GM23248 (cell line): ENCODE measurements at regions not wholly inside any gene's neighbourhood (a gene's known extent, or its start where the extent isn't known, plus 50 kb on each side); places are given as distances from the start of the nearest gene placed in this dataset.

ENCODE experiments used
- DNase-seq: peaks from one replicate; pipeline ENCODE4 v3.0.0-alpha.2; 2015
- H2AFZ ChIP-seq: fragments of 200-600 bp; sonication (generic); 2 replicates; pipeline ENCODE4 v1.6.1; 2016; ENCODE audit warnings: antibody characterized with exemption
- H3F3A ChIP-seq: fragments of 200-600 bp; sonication (generic); 2 replicates; pipeline ENCODE4 v1.6.1; 2016; ENCODE audit warnings: mild to moderate bottlenecking, antibody characterized with exemption, mixed run types; ENCODE audit not compliant: insufficient read depth
- H3K27ac ChIP-seq: fragments of 200-600 bp; sonication (generic); 2 replicates; pipeline ENCODE4 v1.5.1; 2016; ENCODE audit warnings: mild to moderate bottlenecking
- H3K27me3 ChIP-seq: fragments of 200-600 bp; sonication (generic); replicated peaks from 2 replicates; pipeline ENCODE4 v1.6.1; 2016; ENCODE audit warnings: mild to moderate bottlenecking; ENCODE audit not compliant: insufficient read depth
- H3K36me3 ChIP-seq: fragments of 200-600 bp; sonication (generic); 2 replicates; pipeline ENCODE4 v1.6.1; 2016; ENCODE audit warnings: low read depth, mild to moderate bottlenecking
- H3K4me1 ChIP-seq: fragments of 200-600 bp; sonication (generic); 2 replicates; pipeline ENCODE4 v1.6.1; 2016; ENCODE audit warnings: mild to moderate bottlenecking; ENCODE audit not compliant: insufficient read depth
- H3K4me2 ChIP-seq: fragments of 200-600 bp; sonication (generic); one replicate; pipeline ENCODE4 v1.6.1; 2016; ENCODE audit warnings: mild to moderate bottlenecking; ENCODE audit not compliant: unreplicated experiment
- H3K4me3 ChIP-seq: fragments of 200-600 bp; sonication (generic); 2 replicates; pipeline ENCODE4 v1.5.1; 2016; ENCODE audit warnings: mild to moderate bottlenecking
- H3K79me2 ChIP-seq: fragments of 200-600 bp; sonication (generic); 2 replicates; pipeline ENCODE4 v1.6.1; 2016; ENCODE audit warnings: mild to moderate bottlenecking; ENCODE audit not compliant: insufficient read depth
- H3K9ac ChIP-seq: fragments of 200-600 bp; sonication (generic); 2 replicates; pipeline ENCODE4 v1.6.1; 2016; ENCODE audit warnings: mild to moderate bottlenecking
- H3K9me2 ChIP-seq: fragments of 200-600 bp; sonication (generic); 2 replicates; pipeline ENCODE4 v1.6.1; 2016; ENCODE audit warnings: mixed run types, mild to moderate bottlenecking, moderate library complexity; ENCODE audit not compliant: insufficient read depth
- H3K9me3 ChIP-seq: fragments of 200-600 bp; sonication (generic); one replicate; pipeline ENCODE4 v1.6.1; 2017; ENCODE audit warnings: low read depth
- H4K20me1 ChIP-seq: fragments of 200-600 bp; sonication (generic); 2 replicates; pipeline ENCODE4 v1.6.0; 2016; ENCODE audit not compliant: insufficient read depth
- EZH2 ChIP-seq: fragments of 200-600 bp; sonication (generic); IDR thresholded peaks from 2 replicates; pipeline ENCODE4 v1.6.1; 2018; ENCODE audit warnings: antibody characterized with exemption, mild to moderate bottlenecking; ENCODE audit not compliant: insufficient read depth, poor library complexity, severe bottlenecking
- EZH2phosphoT487 ChIP-seq: fragments of 200-600 bp; sonication (generic); IDR thresholded peaks from 2 replicates; pipeline ENCODE4 v1.6.1; 2018; ENCODE audit warnings: antibody characterized with exemption, moderate library complexity, mild to moderate bottlenecking, low read depth; ENCODE audit not compliant: insufficient read depth
- WGBS, 2 experiments: methylation state at CpG; one replicate each; pipeline ENCODE4 v1.1.6; 2015 to 2017; ENCODE audit warnings: low lambda C conversion rate in 2 of 2, low coverage in 1 of 2; ENCODE audit errors: missing lambda C conversion rate in 2 of 2; 5-methylcytosine and 5-hydroxymethylcytosine counted together
- in situ Hi-C: fragments of 300-500 bp; cut with MboI; formaldehyde crosslinking; loops from 2 replicates; pipeline ENCODE4 v1.15.0; 2020

DNA sequence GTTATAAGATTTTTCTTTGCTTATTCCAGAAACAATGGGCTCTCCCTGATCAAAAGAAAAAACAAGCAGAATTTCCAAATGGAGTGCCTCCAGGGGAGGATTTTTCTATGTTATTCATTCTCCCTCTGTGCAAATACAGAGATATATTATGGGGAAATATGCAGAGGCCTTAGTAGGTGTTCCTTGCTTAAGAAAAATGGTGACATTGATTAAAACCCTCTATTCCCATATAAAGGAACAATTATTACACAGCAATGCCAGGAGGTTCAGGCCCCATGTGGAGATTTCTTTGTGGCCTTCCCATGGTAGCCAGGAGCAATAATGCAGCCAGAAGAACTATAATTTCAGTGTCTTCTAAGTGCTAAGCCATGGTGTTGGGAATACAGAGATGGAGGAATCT, 255.9 kb upstream of the CXCR4 start:
- no peaks in the 10 kb centered on the region for H3F3A ChIP-seq
- no peak for TF ChIP-seq EZH2phosphoT487
- TF ChIP-seq EZH2, result no peak
- no peaks in the 10 kb centered on the region for H3K36me3 ChIP-seq
- in situ Hi-C loops, result no loop called here
- H3K9me2 ChIP-seq, result no peaks in the 10 kb centered on the region
- no peak overlapping the region for H3K4me3 ChIP-seq
- no peak overlapping the region for H3K4me2 ChIP-seq
- H3K27ac ChIP-seq, result no peak overlapping the region
- no peak overlapping the region for H2AFZ ChIP-seq
- no peaks in the 10 kb centered on the region for H4K20me1 ChIP-seq
- no peaks in the 10 kb centered on the region for H3K27me3 ChIP-seq
- H3K79me2 ChIP-seq, result no peaks in the 10 kb centered on the region
- H3K4me1 ChIP-seq, result no peaks in the 10 kb centered on the region; the same call in 1 of the 2 replicates
- H3K9ac ChIP-seq, result no peak overlapping the region
- no peak for DNase-seq
- H3K9me3 ChIP-seq, result no peaks in the 10 kb centered on the region

DNA sequence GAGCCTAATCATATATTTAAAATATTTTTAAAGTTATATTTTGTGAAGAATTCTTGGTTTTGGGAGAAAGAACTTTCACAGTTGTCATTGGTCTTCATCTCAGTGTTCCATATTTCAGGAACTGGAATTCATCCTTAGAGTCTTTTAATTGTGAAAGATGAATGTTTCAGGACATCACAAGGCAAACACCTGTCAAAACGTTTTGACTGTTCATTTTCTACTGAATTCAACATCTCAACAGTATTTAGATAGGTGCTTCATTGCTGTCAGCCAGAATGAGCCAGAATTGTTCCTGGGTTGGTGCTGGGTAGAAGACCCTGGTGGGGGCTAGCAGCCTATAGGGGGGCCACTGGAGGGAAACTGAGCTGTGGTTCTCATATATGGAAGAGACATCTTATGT, 255.1 kb upstream of the CXCR4 start:
- H3K9me3 ChIP-seq, result no peaks in the 10 kb centered on the region
- TF ChIP-seq EZH2 (no peak), EZH2phosphoT487 (no peak)
- no peak overlapping the region for H3K4me3 ChIP-seq
- DNase-seq, result no peak
- H3K79me2 ChIP-seq, result no peaks in the 10 kb centered on the region
- no peaks in the 10 kb centered on the region for H3K27me3 ChIP-seq
- no peak overlapping the region for H3K9ac ChIP-seq
- H4K20me1 ChIP-seq, result no peaks in the 10 kb centered on the region
- 10 to 14% methylated on average over 1 of the region's 1 CpG for WGBS, 2 experiments
- in situ Hi-C loops, result no loop called here
- no peaks in the 10 kb centered on the region for H3K36me3 ChIP-seq
- H2AFZ ChIP-seq, result no peak overlapping the region
- no peaks in the 10 kb centered on the region for H3K9me2 ChIP-seq
- H3K4me1 ChIP-seq, result no peaks in the 10 kb centered on the region; the same call in 1 of the 2 replicates
- no peak overlapping the region for H3K27ac ChIP-seq
- no peak overlapping the region for H3K4me2 ChIP-seq
- H3F3A ChIP-seq, result no peaks in the 10 kb centered on the region

GRCh38 chr2:136363900-136364299, 246.0 kb upstream of the CXCR4 start:
- no peak overlapping the region for H3K9ac ChIP-seq
- no peaks in the 10 kb centered on the region for H3K9me3 ChIP-seq
- no peak overlapping the region for H3K4me3 ChIP-seq
- peak; percentile 4 for DNase-seq
- no peak overlapping the region for H3K4me2 ChIP-seq
- H2AFZ ChIP-seq, result no peak overlapping the region
- H3K79me2 ChIP-seq, result no peaks in the 10 kb centered on the region
- H4K20me1 ChIP-seq, result no peaks in the 10 kb centered on the region
- WGBS, 2 experiments, result 1 to 7% methylated on average over 4 of the region's 4 CpGs
- no peak overlapping the region for H3K27ac ChIP-seq
- in situ Hi-C loops, result no loop called here
- TF ChIP-seq EZH2phosphoT487 (no peak), EZH2 (no peak)
- H3K4me1 ChIP-seq, result no peaks in the 10 kb centered on the region
- no peaks in the 10 kb centered on the region for H3F3A ChIP-seq
- H3K27me3 ChIP-seq, result no peaks in the 10 kb centered on the region; the same call in 1 of the 2 replicates
- no peaks in the 10 kb centered on the region for H3K36me3 ChIP-seq
- H3K9me2 ChIP-seq, result no peaks in the 10 kb centered on the region

DNA sequence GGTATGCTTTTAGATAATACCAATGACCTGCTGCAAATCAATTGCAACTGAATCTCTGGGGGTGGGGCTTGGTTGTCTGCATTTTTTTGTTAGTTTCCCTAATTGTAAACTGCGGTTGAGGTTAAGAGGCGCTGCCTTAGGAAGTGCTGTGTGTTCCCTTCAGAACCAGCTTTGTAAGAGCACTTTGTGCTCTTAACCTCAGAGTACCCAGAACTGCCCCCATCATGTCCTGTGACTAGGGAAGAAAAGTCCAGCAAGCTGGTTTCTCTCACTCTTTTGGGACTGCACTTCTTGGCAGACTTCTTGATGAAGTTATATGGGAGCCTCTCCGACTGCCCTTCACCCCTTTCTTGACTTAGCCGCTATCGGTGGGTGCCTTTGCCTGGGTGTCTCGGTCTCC, 245.5 kb upstream of the CXCR4 start:
- Histone ChIP-seq H3K79me2 (no peaks in the 10 kb centered on the region), H3K36me3 (no peaks in the 10 kb centered on the region), H3F3A (no peaks in the 10 kb centered on the region), H3K27ac (no peak overlapping the region), H4K20me1 (no peaks in the 10 kb centered on the region), H3K4me2 (no peak overlapping the region), H3K27me3 (no peaks in the 10 kb centered on the region; the same call in 1 of the 2 replicates), H2AFZ (no peak overlapping the region), H3K9ac (no peak overlapping the region), H3K4me3 (no peak overlapping the region), H3K4me1 (no peaks in the 10 kb centered on the region), H3K9me3 (no peaks in the 10 kb centered on the region), H3K9me2 (no peaks in the 10 kb centered on the region)
- no peak for TF ChIP-seq EZH2
- 41 to 47% methylated on average over 6 of the region's 6 CpGs for WGBS, 2 experiments
- DNase-seq, result no peak
- in situ Hi-C loops, result no loop called here

DNA sequence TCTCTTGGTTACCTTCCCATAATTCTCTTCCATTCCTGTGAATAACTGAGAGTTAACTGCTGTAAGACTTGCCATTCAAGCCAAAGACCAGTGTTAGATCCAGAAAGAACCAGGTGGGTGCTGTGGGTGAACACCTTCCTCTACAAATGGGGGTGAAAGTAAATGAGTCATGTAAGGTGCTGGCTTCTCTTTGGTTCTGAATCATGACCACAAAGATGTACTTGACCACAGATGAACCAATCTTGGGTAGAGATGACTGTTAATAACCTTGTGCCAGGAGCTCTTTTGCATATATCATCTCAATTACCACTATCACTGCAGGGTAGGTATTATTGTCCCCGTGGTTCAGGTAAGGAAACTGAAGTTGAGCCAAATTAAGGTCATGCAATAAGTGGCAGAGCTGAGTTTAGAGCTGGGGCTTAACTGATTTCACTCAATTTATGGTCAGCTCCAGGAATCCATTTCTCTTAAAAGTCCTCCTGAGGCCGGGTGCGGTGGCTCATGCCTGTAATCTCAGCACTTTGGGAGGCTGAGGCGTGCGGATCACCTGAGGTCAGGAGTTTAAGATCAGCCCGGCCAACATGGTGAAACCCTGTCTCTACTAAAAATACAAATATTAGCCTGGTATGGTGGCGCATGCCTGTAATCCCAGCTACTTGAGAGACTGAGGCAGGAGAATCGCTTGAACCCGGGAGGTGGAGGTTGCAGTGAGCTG, 244.9 kb upstream of the CXCR4 start:
- no peak overlapping the region for H3K4me2 ChIP-seq
- no peaks in the 10 kb centered on the region; the same call in 1 of the 2 replicates for H3K27me3 ChIP-seq
- DNase-seq, result no peak
- no peak overlapping the region for H2AFZ ChIP-seq
- no peaks in the 10 kb centered on the region for H3K79me2 ChIP-seq
- no peaks in the 10 kb centered on the region for H3K9me2 ChIP-seq
- no peak overlapping the region for H3K4me3 ChIP-seq
- 46 to 60% methylated on average over 9 of the region's 9 CpGs for WGBS, 2 experiments
- in situ Hi-C loops, result no loop called here
- H3K36me3 ChIP-seq, result no peaks in the 10 kb centered on the region
- no peak for TF ChIP-seq EZH2
- no peak for TF ChIP-seq EZH2phosphoT487
- H4K20me1 ChIP-seq, result no peaks in the 10 kb centered on the region
- H3K27ac ChIP-seq, result no peak overlapping the region
- H3K9ac ChIP-seq, result no peak overlapping the region
- H3K9me3 ChIP-seq, result no peaks in the 10 kb centered on the region
- H3K4me1 ChIP-seq, result no peaks in the 10 kb centered on the region
- no peaks in the 10 kb centered on the region for H3F3A ChIP-seq
